ENCODE measurements at regions not wholly inside any gene's neighbourhood (a gene's known extent, or its start where the extent isn't known, plus 50 kb on each side); places are given as distances from the start of the nearest gene placed in this dataset.

GRCh38 chr21:23968722-23969647, 1638.3 kb downstream of the MRPL39 start:
- intact Hi-C loops (cut with DNase I): no loop called here
- Histone ChIP-seq H3K36me3 (no peaks in the 10 kb centered on the region), H3K27me3 (no peaks in the 10 kb centered on the region), H3K4me1 (no peaks in the 10 kb centered on the region), H3K9me3 (no peaks in the 10 kb centered on the region), H3K27ac (no peak overlapping the region), H3K4me3 (no peak overlapping the region)
- DNase-seq (peak in 1 of 3 donors; percentile 43), ATAC-seq (peak; percentile 73 to 88 (median 84))
- WGBS (ENCODE audit: insufficient coverage, low coverage, low lambda C conversion rate, missing lambda C conversion rate): 40% methylated on average over 11 of the region's 16 CpGs
- peak; percentile 33 to 54 (median 46) for TF ChIP-seq CTCF (IDR thresholded peaks at IDR 0.05)
- no peak for TF ChIP-seq POLR2A (IDR thresholded peaks at IDR 0.05)

GRCh38 chr21:23968008-23968407, 1639.3 kb downstream of the MRPL39 start:
- TF ChIP-seq CTCF (IDR thresholded peaks at IDR 0.05) (no peak), POLR2A (IDR thresholded peaks at IDR 0.05) (no peak)
- DNase-seq: no peak
- ATAC-seq: peak in 3 of 4 donors; percentile 48 to 70 (median 64)
- intact Hi-C loops (cut with DNase I): no loop called here
- 27% methylated on average over 5 of the region's 6 CpGs for WGBS (ENCODE audit: insufficient coverage, low coverage, low lambda C conversion rate, missing lambda C conversion rate)
- Histone ChIP-seq H3K27ac (no peak overlapping the region), H3K9me3 (no peaks in the 10 kb centered on the region), H3K4me3 (no peak overlapping the region), H3K36me3 (no peaks in the 10 kb centered on the region), H3K4me1 (no peaks in the 10 kb centered on the region), H3K27me3 (no peaks in the 10 kb centered on the region)

- intact Hi-C loops (cut with DNase I): no loop called here
- DNase-seq (no peak), ATAC-seq (peak in 2 of 4 donors; percentile 50 to 53)
- WGBS (ENCODE audit: insufficient coverage, low coverage, low lambda C conversion rate, missing lambda C conversion rate): 50% methylated on average over 2 of the region's 2 CpGs
- H3K4me1 ChIP-seq: no peaks in the 10 kb centered on the region
- H3K36me3 ChIP-seq: no peaks in the 10 kb centered on the region
- no peaks in the 10 kb centered on the region for H3K9me3 ChIP-seq
- H3K27me3 ChIP-seq: no peaks in the 10 kb centered on the region
- H3K27ac ChIP-seq: no peak overlapping the region
- H3K4me3 ChIP-seq: no peak overlapping the region
- TF ChIP-seq POLR2A (IDR thresholded peaks at IDR 0.05) (no peak), CTCF (IDR thresholded peaks at IDR 0.05) (no peak)
Observed at GRCh38 chr21:23963454-23963853, 1643.8 kb downstream of the MRPL39 start.

- H3K27me3 ChIP-seq: no peaks in the 10 kb centered on the region
- intact Hi-C loops (cut with DNase I): no loop called here
- 46% methylated on average over 2 of the region's 2 CpGs for WGBS (ENCODE audit: insufficient coverage, low coverage, low lambda C conversion rate, missing lambda C conversion rate)
- H3K4me3 ChIP-seq: no peak overlapping the region
- ATAC-seq: no peak
- H3K9me3 ChIP-seq: no peaks in the 10 kb centered on the region
- no peaks in the 10 kb centered on the region for H3K4me1 ChIP-seq
- TF ChIP-seq CTCF (IDR thresholded peaks at IDR 0.05): no peak
- no peak for TF ChIP-seq POLR2A (IDR thresholded peaks at IDR 0.05)
- H3K27ac ChIP-seq: no peak overlapping the region
- DNase-seq: no peak
- H3K36me3 ChIP-seq: no peaks in the 10 kb centered on the region
Observed at GRCh38 chr21:23960769-23961168, 1646.5 kb downstream of the MRPL39 start.
